K562 (cell line): ENCODE measurements at regions not wholly inside any gene's neighbourhood (a gene's known extent, or its start where the extent isn't known, plus 50 kb on each side); places are given as distances from the start of the nearest gene placed in this dataset.

Experiments used
- CREB5 ChIP-seq: fragments of 250-450 bp; sonication (Bioruptor Pico); IDR thresholded peaks from 2 replicates; pipeline ENCODE4 v1.5.0; 2020; ENCODE audit warnings: mild to moderate bottlenecking
- IRF1 ChIP-seq: sonication (generic); formaldehyde crosslinking; IDR thresholded peaks from 2 replicates; pipeline ENCODE4 v1.8.0; 2022; ENCODE audit warnings: missing genetic modification reagents, mild to moderate bottlenecking, borderline replicate concordance
- SIN3B ChIP-seq: fragments of 450-650 bp; IDR thresholded peaks from 2 replicates; pipeline ENCODE4 v1.6.1; 2017; ENCODE audit warnings: low read depth, mild to moderate bottlenecking, moderate library complexity
- SNIP1 ChIP-seq: fragments of 450-650 bp; IDR thresholded peaks from 2 replicates; pipeline ENCODE4 v1.7.1; 2017; ENCODE audit warnings: low read depth, mild to moderate bottlenecking
- TCF3 ChIP-seq: sonication (generic); formaldehyde crosslinking; IDR thresholded peaks from 2 replicates; pipeline ENCODE4 v1.4.0; 2020; ENCODE audit warnings: mild to moderate bottlenecking, missing genetic modification reagents
- TFE3 ChIP-seq: fragments of 450-650 bp; formaldehyde crosslinking; IDR thresholded peaks from 2 replicates; pipeline ENCODE4 v1.4.0; 2020; ENCODE audit warnings: mild to moderate bottlenecking, mixed read lengths
- ZBTB2 ChIP-seq: fragments of 450-650 bp; IDR thresholded peaks from 2 replicates; pipeline ENCODE4 v1.6.1; 2016; ENCODE audit warnings: antibody characterized with exemption
- ZNF24 ChIP-seq: fragments of 450-650 bp; IDR thresholded peaks from 2 replicates; pipeline ENCODE4 v1.6.1; 2016
- ZNF766 ChIP-seq: fragments of 200-800 bp; sonication (Bioruptor generic); conservative IDR thresholded peaks from 2 replicates; pipeline ENCODE4 v1.6.1; 2016; ENCODE audit warnings: missing genetic modification characterization, missing compliant biosample characterization

- TF ChIP-seq ZBTB2 (no peak), TCF3 (CRISPR knock-in tag) (no peak), SIN3B (no peak), SNIP1 (no peak), ZNF24 (no peak), IRF1 (CRISPR knock-in tag) (no peak), TFE3 (no peak), CREB5 (CRISPR knock-in tag) (no peak), ZNF766 (CRISPR knock-in tag) (no peak)
Observed at GRCh38 chr2:234741976-234742375, 209.8 kb upstream of the SH3BP4 start (continued).
